GM12864 (cell line): ENCODE measurements at regions not wholly inside any gene's neighbourhood (a gene's known extent, or its start where the extent isn't known, plus 50 kb on each side); places are given as distances from the start of the nearest gene placed in this dataset.
"Not testable (repeated sequence)": the region's sequence is repeated elsewhere in the genome, so short reads cannot be mapped to it uniquely, and the experiment has no call there.

ENCODE experiments used
- DNase-seq: peaks from one replicate; pipeline ENCODE4 v3.0.0-alpha.2; 2011; ENCODE audit warnings: low read depth
- H3K4me3 ChIP-seq: 2 replicates; pipeline ENCODE4 v1.5.1; 2011; ENCODE audit warnings: mild to moderate bottlenecking, low read depth, low read length, control low read depth
- CTCF ChIP-seq: IDR thresholded peaks from 2 replicates; pipeline ENCODE4 v1.5.1; 2011; ENCODE audit warnings: low read depth, mild to moderate bottlenecking, moderate library complexity, low read length, control low read depth, inconsistent platforms; ENCODE audit errors: missing control alignments

GRCh38 chr10:52571516-52572182 is 200.9 kb downstream of the MBL2 start:
- no peak overlapping the region for H3K4me3 ChIP-seq
- no peak for TF ChIP-seq CTCF
- DNase-seq, result no peak

- H3K4me3 ChIP-seq, result no peak overlapping the region
- no peak for DNase-seq
- TF ChIP-seq CTCF, result no peak
These were observed 199.2 kb downstream of the MBL2 start for GRCh38 chr10:52573347-52573746.

- no peak for DNase-seq
- TF ChIP-seq CTCF, result no peak
- no peak overlapping the region for H3K4me3 ChIP-seq
These were observed 197.9 kb downstream of the MBL2 start for GRCh38 chr10:52574697-52575096.

- TF ChIP-seq CTCF, result no peak
- no peak overlapping the region for H3K4me3 ChIP-seq
- no peak for DNase-seq
These were observed 195.5 kb downstream of the MBL2 start for GRCh38 chr10:52577047-52577446.

GRCh38 chr10:52578871-52579405 is 193.6 kb downstream of the MBL2 start:
- TF ChIP-seq CTCF, result no peak
- no peak for DNase-seq

GRCh38 chr10:52581636-52582035 is 190.9 kb downstream of the MBL2 start:
- H3K4me3 ChIP-seq, DNase-seq: not testable (repeated sequence)

More at GRCh38 chr10:52578871-52579405, 193.6 kb downstream of the MBL2 start:
- no peak overlapping the region for H3K4me3 ChIP-seq

GRCh38 chr10:52583336-52583735 is 189.2 kb downstream of the MBL2 start:
- TF ChIP-seq CTCF, result no peak
- no peak overlapping the region for H3K4me3 ChIP-seq

More at GRCh38 chr10:52583336-52583735, 189.2 kb downstream of the MBL2 start:
- DNase-seq, result no peak
